ENCODE measurements at regions not wholly inside any gene's neighbourhood (a gene's known extent, or its start where the extent isn't known, plus 50 kb on each side); places are given as distances from the start of the nearest gene placed in this dataset.

- Histone ChIP-seq H3K4me3 (replicated peaks; ENCODE audit: insufficient read depth, low read length) (no peak overlapping the region), H3K27ac (replicated peaks) (no peak overlapping the region), H3K27me3 (ENCODE audit: insufficient read depth, poor library complexity, severe bottlenecking) (no peaks in the 10 kb centered on the region)
- no peak for DNase-seq (ENCODE audit: low read depth in 1 of 2, low spot score in 1 of 2)
- TF ChIP-seq SPI1 (IDR thresholded peaks at IDR 0.05; ENCODE audit: borderline replicate concordance, low read depth), result no peak
- no peak for TF ChIP-seq CTCF (IDR thresholded peaks at IDR 0.05; ENCODE audit: insufficient read depth, low read length)
- no peak for TF ChIP-seq GABPA (IDR thresholded peaks at IDR 0.05; ENCODE audit: low read depth)
- no peak for TF ChIP-seq POLR2AphosphoS5 (IDR thresholded peaks at IDR 0.05; ENCODE audit: low read depth)
- TF ChIP-seq, protein P1, sequence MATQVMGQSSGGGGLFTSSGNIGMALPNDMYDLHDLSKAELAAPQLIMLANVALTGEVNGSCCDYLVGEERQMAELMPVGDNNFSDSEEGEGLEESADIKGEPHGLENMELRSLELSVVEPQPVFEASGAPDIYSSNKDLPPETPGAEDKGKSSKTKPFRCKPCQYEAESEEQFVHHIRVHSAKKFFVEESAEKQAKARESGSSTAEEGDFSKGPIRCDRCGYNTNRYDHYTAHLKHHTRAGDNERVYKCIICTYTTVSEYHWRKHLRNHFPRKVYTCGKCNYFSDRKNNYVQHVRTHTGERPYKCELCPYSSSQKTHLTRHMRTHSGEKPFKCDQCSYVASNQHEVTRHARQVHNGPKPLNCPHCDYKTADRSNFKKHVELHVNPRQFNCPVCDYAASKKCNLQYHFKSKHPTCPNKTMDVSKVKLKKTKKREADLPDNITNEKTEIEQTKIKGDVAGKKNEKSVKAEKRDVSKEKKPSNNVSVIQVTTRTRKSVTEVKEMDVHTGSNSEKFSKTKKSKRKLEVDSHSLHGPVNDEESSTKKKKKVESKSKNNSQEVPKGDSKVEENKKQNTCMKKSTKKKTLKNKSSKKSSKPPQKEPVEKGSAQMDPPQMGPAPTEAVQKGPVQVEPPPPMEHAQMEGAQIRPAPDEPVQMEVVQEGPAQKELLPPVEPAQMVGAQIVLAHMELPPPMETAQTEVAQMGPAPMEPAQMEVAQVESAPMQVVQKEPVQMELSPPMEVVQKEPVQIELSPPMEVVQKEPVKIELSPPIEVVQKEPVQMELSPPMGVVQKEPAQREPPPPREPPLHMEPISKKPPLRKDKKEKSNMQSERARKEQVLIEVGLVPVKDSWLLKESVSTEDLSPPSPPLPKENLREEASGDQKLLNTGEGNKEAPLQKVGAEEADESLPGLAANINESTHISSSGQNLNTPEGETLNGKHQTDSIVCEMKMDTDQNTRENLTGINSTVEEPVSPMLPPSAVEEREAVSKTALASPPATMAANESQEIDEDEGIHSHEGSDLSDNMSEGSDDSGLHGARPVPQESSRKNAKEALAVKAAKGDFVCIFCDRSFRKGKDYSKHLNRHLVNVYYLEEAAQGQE (IDR thresholded peaks at IDR 0.05; ENCODE audit: insufficient replicate concordance, low read depth), result no peak
Measured at GRCh38 chr6:133055441-133055966, 185.7 kb upstream of the EYA4 start.

GRCh38 chr6:133057352-133057751 lies 183.8 kb upstream of the EYA4 start:
- no peak for DNase-seq (ENCODE audit: low read depth in 1 of 2, low spot score in 1 of 2)
- Histone ChIP-seq H3K4me3 (replicated peaks; ENCODE audit: insufficient read depth, low read length) (no peak overlapping the region), H3K27ac (replicated peaks) (no peak overlapping the region), H3K27me3 (ENCODE audit: insufficient read depth, poor library complexity, severe bottlenecking) (no peaks in the 10 kb centered on the region)
- TF ChIP-seq CTCF (IDR thresholded peaks at IDR 0.05; ENCODE audit: insufficient read depth, low read length) (no peak), GABPA (IDR thresholded peaks at IDR 0.05; ENCODE audit: low read depth) (no peak), POLR2AphosphoS5 (IDR thresholded peaks at IDR 0.05; ENCODE audit: low read depth) (no peak), SPI1 (IDR thresholded peaks at IDR 0.05; ENCODE audit: borderline replicate concordance, low read depth) (no peak)
- TF ChIP-seq, protein P1 (IDR thresholded peaks at IDR 0.05; ENCODE audit: insufficient replicate concordance, low read depth), result no peak

GRCh38 chr6:133062077-133062476 lies 179.1 kb upstream of the EYA4 start:
- H3K27me3 ChIP-seq (ENCODE audit: insufficient read depth, poor library complexity, severe bottlenecking), result no peaks in the 10 kb centered on the region
- no peak overlapping the region for H3K27ac ChIP-seq (replicated peaks)
- no peak for DNase-seq (ENCODE audit: low read depth in 1 of 2, low spot score in 1 of 2)
- TF ChIP-seq, protein P1 (IDR thresholded peaks at IDR 0.05; ENCODE audit: insufficient replicate concordance, low read depth), result no peak
- no peak for TF ChIP-seq POLR2AphosphoS5 (IDR thresholded peaks at IDR 0.05; ENCODE audit: low read depth)
- TF ChIP-seq GABPA (IDR thresholded peaks at IDR 0.05; ENCODE audit: low read depth), result no peak
- no peak for TF ChIP-seq SPI1 (IDR thresholded peaks at IDR 0.05; ENCODE audit: borderline replicate concordance, low read depth)
- no peak for TF ChIP-seq CTCF (IDR thresholded peaks at IDR 0.05; ENCODE audit: insufficient read depth, low read length)
- no peak overlapping the region for H3K4me3 ChIP-seq (replicated peaks; ENCODE audit: insufficient read depth, low read length)

Data from HL-60 (cell line).